ENCODE measurements at regions not wholly inside any gene's neighbourhood (a gene's known extent, or its start where the extent isn't known, plus 50 kb on each side); places are given as distances from the start of the nearest gene placed in this dataset.
"Not testable (repeated sequence)": the region's sequence is repeated elsewhere in the genome, so short reads cannot be mapped to it uniquely, and the experiment has no call there.

DNA sequence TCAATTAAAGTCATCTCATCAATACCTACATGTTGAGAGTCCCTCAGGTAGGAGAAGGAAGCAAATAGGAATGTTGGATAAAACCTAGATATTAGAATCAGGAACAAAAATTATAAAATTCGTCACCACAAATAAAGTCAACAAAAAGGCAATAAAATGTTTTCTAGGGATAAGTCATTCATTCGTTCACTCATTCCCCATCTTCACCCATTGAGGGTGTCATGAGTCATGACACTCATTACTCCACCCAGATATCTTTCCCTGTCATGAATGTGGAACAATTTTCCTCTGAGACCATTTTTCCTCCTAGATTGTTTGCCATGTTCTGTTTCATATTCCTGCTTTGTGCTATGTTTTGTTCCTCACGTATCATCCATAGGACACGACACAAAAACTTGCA lies 50.9 kb upstream of the OLIG3 start:
- DNase-seq (ENCODE audit: low spot score): no peak
- ChIA-PET CTCF (no interaction called here), POLR2A (ENCODE audit: low non-redundant PET) (no interaction called here)

DNA sequence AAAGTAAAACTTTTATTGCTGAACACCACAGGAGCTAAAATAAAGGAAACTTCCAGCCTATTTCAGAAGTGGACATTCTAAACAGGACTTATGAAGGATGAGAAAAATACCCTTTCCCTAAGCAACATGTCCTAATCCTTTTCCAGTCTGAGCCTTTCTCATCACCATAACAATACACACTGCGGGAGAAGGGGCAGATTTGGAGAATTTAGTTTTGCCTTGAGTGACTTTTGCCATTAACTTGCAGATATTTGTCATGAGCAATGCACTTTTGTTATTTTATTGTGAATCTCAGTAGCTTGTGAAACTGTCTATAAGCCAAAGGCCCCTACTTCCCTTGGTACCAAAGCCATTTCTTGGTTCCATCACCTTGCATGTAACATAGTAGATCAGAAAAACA lies 53.0 kb upstream of the OLIG3 start:
- ChIA-PET POLR2A (ENCODE audit: low non-redundant PET) (no interaction called here), CTCF (interaction anchor here (0.6 to 1.2 kb wide), 3 partner anchors 59 to 217 kb away, joined by 3 to 5 read pairs (median 3); no protein-coding TSS in a partner anchor)
- TF ChIP-seq, protein P1, sequence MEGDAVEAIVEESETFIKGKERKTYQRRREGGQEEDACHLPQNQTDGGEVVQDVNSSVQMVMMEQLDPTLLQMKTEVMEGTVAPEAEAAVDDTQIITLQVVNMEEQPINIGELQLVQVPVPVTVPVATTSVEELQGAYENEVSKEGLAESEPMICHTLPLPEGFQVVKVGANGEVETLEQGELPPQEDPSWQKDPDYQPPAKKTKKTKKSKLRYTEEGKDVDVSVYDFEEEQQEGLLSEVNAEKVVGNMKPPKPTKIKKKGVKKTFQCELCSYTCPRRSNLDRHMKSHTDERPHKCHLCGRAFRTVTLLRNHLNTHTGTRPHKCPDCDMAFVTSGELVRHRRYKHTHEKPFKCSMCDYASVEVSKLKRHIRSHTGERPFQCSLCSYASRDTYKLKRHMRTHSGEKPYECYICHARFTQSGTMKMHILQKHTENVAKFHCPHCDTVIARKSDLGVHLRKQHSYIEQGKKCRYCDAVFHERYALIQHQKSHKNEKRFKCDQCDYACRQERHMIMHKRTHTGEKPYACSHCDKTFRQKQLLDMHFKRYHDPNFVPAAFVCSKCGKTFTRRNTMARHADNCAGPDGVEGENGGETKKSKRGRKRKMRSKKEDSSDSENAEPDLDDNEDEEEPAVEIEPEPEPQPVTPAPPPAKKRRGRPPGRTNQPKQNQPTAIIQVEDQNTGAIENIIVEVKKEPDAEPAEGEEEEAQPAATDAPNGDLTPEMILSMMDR (conservative IDR thresholded peaks at IDR 0.05; ENCODE audit: low read depth): no peak
- no peak for DNase-seq (ENCODE audit: low spot score)
- H3K27ac ChIP-seq: no peak overlapping the region

More for the DNA sequence above, 50.9 kb upstream of the OLIG3 start:
- TF ChIP-seq, protein P1 (conservative IDR thresholded peaks at IDR 0.05; ENCODE audit: low read depth): no peak
- no peak overlapping the region for H3K27ac ChIP-seq

DNA sequence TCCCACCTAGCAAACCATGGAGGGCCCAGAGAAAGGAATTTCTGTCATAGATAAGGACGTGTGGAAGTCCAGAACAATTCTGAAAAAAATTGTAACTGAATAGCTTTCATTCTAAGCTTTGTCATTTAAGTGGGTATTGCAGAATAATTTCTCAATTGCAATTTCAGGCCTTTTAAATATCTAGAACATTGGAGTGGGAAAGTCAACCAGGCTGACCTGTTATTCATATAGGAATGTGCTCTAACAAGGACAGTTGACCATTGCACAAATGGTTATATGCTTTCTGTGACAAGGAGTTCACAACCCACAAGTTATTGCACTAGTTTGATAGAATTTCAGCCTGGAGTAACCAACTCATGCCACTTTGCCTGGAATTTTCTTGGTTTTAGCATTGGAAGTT lies 53.4 kb upstream of the OLIG3 start:
- TF ChIP-seq, protein P1 (conservative IDR thresholded peaks at IDR 0.05; ENCODE audit: low read depth): no peak
- no peak overlapping the region for H3K27ac ChIP-seq
- DNase-seq (ENCODE audit: low spot score): no peak
- ChIA-PET CTCF (interaction anchor here (0.6 kb wide), 1 partner anchor 218 kb away, joined by 3 read pairs; no protein-coding TSS in a partner anchor), POLR2A (ENCODE audit: low non-redundant PET) (no interaction called here)

DNA sequence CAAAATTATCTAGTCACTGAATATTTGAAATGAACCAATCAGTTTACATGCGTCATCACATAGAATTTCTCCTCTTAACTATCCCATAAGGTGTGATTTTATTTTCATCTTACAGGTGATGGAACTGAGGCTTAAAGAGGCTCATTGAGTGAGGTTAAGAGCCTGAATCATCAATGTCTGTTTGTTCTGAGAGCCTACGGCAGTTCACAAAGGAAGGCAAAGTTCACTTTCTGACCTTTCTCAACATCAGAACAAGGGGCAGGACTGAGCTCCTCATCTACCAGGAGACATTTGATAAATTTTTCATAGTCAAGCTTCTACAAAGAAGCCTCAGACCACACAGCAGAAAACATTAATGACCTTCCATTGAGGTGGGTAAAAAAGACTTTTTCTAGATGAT lies 54.9 kb upstream of the OLIG3 start:
- DNase-seq (ENCODE audit: low spot score): no peak
- TF ChIP-seq, protein P1 (conservative IDR thresholded peaks at IDR 0.05; ENCODE audit: low read depth): no peak
- no peak overlapping the region for H3K27ac ChIP-seq
- ChIA-PET CTCF (no interaction called here), POLR2A (ENCODE audit: low non-redundant PET) (no interaction called here)

DNA sequence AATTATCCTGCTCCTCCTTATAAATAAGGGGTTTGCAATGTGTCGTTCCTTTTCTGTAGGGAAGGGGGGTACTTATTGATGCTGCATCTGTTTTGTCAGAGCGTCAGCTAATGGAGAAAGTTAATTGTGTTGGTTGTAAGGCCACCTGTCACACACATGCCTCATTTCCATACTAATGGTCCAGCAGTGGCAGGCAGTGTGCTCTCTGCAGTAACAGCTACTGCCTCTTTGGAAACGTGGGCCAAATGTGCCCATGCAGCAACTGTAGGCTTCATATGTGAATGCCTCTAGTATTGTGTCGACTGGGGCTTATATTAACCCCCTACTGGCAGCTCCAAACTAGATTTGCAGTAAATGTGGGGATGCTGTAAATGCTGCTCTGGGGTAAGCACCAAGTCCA lies 56.3 kb upstream of the OLIG3 start:
- CTCF ChIA-PET: no interaction called here
- TF ChIP-seq, protein P1 (conservative IDR thresholded peaks at IDR 0.05; ENCODE audit: low read depth): no peak
- H3K27ac ChIP-seq: no peak overlapping the region
- POLR2A ChIA-PET (ENCODE audit: low non-redundant PET): no interaction called here
- no peak for DNase-seq (ENCODE audit: low spot score)

DNA sequence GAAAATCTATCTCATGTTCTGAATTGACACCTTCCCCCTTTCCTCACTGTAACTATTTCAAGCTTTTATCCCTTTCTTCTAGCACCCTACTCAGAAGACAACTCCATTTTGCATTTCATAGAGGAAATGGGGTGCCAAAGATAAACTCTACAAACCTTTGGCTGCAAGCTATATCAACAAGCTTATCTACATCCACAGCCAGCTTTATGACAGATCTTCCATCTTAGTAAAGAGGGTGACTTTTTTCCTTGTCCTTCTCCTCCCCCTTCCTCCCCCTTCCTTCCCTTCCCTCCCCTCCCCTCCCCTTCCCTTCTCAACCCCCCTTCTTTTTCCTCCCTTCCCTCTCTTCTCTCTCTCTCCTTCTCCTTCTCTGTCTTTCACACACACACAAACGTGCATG lies 58.0 kb upstream of the OLIG3 start:
- no peak overlapping the region for H3K27ac ChIP-seq
- TF ChIP-seq, protein P1 (conservative IDR thresholded peaks at IDR 0.05; ENCODE audit: low read depth): no peak
- no peak for DNase-seq (ENCODE audit: low spot score)
- ChIA-PET POLR2A (ENCODE audit: low non-redundant PET) (no interaction called here), CTCF (no interaction called here)

DNA sequence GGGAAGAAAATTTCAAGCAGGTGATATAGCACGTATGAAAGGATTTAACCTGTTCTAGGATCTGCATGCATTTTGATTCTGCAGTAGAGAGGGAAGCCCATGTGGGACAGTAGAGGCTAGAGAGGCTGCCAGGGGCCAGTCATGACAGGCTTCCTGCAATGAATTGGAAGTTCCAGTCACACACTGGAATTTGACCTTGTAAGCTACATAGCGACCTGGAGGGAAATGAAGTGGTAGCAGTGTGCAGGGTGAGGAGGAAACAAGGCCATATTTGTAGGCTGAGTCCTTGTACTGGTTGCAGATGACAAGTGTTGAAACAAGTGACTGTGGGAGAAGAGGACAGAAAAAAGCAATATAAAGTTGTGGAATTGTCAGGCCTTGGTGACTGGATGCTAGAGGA lies 58.6 kb upstream of the OLIG3 start:
- POLR2A ChIA-PET (ENCODE audit: low non-redundant PET): no interaction called here
- CTCF ChIA-PET: no interaction called here
- TF ChIP-seq, protein P1 (conservative IDR thresholded peaks at IDR 0.05; ENCODE audit: low read depth): no peak
- no peak overlapping the region for H3K27ac ChIP-seq
- no peak for DNase-seq (ENCODE audit: low spot score)

DNA sequence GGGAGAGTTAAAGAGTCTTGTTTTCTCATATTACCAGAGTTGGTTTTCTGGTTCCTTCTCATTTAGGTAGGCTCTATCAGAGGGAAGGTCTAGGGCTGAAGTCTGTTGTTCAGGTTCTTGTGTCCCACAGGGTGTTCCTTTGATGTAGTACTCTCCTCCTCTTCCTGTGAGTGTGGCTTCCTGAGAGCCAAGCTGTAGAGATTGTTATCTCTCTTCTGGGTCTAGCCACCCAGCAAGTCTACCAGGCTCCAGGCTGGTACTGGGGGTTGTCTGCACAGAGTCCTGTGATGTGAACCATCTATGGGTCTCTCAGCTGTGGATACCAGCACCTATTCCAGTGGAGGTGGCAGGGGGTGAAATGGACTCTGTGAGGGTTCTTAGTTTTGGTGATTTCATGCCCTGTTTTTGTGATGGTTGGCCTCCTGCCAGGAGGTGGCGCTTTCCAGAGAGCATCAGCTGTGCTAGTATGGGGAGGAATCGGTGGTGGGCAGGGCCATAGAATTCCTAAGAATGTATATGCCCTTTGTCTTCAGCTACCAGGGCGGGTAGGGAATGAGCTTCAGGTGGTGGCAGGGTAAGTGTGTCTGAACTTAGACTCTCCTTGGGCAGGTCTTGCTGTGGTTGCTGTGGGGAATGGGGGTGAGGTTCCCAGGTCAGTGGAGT lies 65.5 kb upstream of the OLIG3 start:
- DNase-seq (ENCODE audit: low spot score); CTCF ChIA-PET; POLR2A ChIA-PET (ENCODE audit: low non-redundant PET); H3K27ac ChIP-seq: not testable (repeated sequence)

Measured in RWPE1 (cell line).